Caki2 (cell line): ENCODE measurements at regions not wholly inside any gene's neighbourhood (a gene's known extent, or its start where the extent isn't known, plus 50 kb on each side); places are given as distances from the start of the nearest gene placed in this dataset.
"Not testable (repeated sequence)": the region's sequence is repeated elsewhere in the genome, so short reads cannot be mapped to it uniquely, and the experiment has no call there.

Experiments used
- DNase-seq: peaks from one replicate; pipeline ENCODE4 v3.0.0-alpha.2; 2015; ENCODE audit warnings: low read depth
- in situ Hi-C: cut with HindIII; loops from 2 replicates; pipeline ENCODE4 v1.10.0; 2016; ENCODE audit warnings: low sequenced_read_pairs, low pct_unique_long_range_greater_than_20kb, mixed read lengths

DNA sequence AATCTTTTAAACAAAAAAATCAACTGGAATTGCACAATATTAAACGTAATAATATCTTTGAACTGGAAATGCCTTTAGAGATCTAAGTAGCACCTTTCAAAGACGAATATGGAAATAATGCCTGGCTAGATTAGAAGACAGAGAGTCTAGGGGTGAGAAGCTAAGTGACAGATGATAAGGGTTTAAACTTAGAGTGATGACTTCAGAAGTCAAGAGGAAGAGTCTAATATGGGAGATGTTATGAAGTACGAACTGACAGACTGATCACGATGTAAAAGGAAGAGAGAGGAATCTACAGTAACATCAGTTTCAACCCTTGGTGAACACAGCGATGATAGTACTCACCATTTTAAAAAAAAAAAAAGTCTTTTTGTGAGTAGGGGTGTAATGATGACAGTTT is 57.9 kb downstream of the HINT1 start:
- DNase-seq = no peak
- in situ Hi-C loops = no loop called here

DNA sequence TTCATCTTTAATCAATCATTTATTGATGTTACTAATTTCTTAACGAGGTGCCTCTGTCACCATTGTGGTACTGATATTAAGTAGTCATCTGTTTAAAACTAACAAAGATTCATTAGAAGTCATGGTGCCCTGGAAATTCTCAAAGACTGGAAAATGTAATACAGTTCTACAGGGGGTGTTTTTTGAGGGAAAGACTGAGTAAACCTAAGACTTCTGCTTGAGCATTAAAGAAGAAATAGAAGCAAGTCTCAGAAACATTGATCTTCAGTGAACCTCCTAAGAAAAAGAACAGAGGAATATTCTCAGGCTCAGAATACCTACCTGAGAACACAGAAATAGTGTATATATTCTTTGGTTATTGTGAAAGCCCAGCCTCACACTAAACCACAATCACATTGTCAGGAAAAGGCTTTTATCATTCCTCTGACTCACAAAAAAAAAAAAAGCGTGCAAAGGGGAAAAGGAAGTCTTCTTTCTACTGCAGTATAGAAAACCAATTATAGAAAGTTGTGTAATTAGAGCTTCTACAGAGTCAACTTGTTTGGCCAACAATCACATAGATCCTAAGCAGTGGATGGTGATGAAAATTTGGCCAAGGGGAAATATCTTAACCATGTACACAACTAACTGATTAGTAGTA is 60.8 kb downstream of the HINT1 start:
- in situ Hi-C loops = no loop called here
- no peak for DNase-seq

DNA sequence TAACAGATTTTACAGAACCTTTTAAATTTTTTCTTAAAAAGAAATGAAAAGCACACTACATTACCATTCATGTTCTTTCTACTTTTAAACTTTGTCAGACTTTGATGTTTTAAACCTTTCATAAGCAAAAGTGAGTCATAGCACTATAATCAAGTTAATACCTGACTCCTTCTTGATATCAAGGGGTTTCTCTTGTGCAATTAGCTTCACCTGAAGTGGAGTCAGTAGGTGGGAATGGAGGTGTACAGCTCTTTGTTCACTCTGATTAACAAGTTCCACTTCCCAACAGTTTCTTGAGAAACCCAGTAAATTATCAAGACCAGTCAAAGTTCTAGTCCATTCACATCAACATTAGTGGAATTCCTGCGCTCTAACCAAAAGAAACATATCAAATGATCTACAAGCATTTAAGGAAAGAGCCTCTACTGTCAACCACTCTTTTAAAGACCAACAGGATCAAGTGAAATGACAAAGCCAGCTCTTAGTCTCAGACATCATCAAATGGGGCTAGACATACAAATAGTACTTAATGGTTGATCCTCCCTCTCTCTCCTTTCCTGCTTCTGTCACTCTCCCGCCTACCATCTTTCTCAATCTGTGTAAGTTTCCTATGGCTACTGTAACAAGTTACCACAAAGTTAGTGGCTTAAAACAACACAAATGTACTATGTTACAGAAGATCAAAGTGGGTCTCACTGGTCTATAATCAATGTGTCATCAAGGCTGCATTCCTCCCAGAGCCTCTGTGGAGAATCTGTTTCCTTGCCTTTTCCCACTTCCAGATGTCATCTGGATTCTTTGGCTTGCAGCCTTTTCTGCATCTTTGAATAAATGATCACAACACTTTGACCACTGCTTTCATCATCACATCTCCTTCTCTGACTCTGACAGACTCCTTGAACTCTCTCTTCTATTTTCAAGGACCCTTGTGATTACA is 68.0 kb downstream of the HINT1 start:
- in situ Hi-C loops = no loop called here
- DNase-seq = no peak

DNA sequence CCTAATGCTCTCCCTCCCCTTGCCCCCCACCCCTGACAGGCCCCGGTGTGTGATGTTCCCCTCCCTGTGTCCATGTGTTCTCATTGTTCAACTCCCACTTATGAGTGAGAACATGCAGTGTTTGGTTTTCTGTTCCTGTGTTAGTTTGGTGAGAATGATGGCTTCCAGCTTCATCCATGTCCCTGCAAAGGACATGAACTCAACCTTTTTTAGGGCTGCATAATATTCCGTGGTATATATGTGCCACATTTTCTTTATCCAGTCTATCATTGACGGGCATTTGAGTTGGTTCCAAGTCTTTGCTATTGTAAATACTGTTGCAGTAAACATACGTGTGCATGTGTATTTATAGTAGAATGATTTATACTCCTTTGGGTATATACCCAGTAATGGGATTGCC is 69.5 kb downstream of the HINT1 start:
- in situ Hi-C loops, DNase-seq: not testable (repeated sequence)

DNA sequence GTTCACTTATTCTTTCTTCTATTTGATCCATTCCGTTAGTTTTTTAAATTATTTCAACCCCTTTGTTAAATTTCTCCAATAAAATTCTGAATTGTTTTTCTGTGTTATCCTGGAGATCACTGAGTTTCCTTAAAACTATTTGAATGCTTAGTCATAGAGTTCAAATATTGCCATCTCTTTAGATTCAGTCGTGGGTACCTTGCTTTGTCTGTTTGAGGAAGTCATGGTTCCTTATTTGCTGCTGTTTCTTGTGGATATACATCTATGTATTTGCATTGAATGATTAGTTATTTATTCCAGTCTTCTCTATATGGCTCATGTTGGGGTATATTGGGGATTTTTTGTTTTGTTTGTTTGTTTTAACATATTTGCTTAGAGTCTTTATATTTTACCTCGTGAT is 80.6 kb downstream of the HINT1 start:
- no peak for DNase-seq
- in situ Hi-C loops = no loop called here

DNA sequence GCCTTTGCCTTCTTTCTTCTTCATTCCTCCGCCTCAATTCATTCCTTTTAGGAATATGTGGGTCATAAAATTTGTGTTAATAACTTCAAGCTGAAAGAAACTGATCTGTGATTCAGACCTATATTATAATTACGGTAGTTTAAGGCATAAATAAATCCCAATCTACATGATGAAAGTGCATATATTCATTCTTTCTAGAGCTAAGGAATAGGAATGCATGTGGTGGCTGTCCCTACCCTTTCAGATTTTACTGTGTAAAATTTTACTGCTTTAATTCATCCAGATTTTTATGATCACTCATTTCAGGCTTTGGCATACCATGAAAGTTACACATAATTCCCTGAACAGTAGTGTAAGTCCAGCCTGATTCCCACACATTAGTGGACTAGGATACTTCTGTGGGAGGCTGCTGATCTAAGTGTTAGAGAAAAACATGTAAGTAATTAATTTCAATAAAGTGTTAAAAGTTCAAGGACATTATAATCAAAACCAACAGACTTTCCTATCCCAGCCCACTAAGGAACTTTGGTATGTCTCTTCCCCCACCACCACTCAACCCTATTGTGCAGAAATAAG is 83.1 kb downstream of the HINT1 start:
- DNase-seq = no peak
- in situ Hi-C loops = no loop called here

DNA sequence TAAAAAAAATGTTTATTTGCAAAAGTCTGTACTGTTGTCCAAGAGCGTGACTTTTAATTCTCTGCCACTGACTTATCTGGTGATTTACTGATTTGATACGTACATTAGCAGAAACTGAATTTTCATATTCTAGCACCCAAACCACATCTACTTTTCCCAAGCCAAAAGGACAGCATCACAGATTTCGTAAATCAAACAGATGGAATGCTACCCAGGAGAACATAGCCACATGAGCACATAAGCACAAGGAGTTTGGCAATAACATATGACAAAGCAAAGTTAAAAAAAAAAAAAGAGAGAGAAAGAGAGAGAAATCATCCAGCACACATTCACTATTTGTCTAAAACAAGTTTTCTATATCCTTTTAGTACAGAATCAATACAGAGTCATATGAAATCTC is 83.7 kb downstream of the HINT1 start:
- in situ Hi-C loops = no loop called here
- no peak for DNase-seq

DNA sequence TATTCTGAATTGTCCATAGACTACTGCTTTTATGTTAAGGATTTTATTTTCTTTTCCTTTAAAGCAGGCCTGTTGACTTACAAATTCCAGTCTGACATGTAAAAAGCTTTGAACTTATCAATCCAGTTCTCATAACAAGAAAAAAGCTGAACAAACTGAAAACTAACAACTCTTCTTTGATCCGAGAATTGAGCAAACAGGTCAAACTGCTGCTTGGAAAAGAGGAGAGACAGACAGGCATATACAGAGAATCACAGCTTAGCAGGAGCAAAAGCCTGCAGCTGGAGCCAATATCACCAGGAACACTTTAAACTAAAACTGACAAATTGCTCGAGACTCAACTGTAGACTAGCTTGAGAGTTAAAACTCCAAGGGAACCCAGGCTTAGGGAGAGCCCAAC is 85.8 kb downstream of the HINT1 start:
- no peak for DNase-seq
- in situ Hi-C loops = no loop called here

DNA sequence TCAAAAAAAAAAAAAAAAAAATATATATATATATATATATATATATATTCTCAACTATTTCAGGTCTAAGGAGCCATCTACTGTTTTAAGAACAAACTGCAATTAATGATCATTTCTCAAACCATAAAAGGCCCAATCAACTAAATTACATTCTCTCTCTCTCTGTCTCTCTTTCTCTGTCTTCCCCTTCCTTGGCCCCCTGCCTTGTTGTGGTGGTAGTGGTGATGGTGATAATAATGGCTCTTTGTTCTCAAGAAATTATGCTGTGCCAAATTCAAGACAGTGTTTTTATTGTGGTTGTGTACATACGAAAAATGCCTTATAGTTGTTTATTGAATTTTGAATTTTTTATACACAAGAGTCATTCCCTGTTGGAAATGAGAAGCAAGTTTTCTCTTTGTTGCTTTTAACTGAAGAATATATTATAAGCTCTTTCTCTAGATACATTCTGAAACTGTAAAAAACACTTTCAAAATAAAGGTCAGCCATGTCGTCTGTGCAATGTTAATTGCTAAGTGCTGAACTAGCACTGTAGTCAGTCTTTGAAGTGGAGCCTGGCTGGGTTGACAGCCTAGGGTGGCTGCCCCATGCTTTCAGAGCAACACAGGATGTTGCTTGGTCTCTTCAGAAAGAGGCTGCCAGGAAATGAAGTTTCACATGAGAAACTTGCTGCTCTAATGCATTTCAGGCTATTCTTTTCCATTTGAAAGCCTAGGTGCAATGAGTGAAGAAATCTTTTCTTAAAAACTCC is 96.0 kb downstream of the HINT1 start:
- no peak for DNase-seq
- in situ Hi-C loops = no loop called here

DNA sequence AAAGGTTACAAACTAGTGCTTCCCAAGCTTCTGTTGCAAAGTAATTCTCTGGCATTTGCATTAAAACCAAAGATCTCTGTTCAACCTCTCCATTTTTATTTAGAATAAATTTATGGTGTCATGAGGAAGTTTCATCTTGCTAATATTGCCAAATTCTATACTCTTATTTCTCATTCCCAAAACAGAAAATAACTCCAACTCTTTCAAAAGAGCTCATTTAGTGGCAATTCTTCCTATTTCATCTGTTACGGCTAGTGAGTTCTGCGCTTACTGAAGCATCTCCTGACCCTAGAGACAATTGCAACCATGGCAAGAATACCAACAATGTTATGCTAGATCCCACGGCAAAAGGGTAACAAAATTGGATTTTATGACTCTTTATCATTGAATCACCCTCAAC is 97.0 kb downstream of the HINT1 start:
- DNase-seq = no peak
- in situ Hi-C loops = no loop called here

DNA sequence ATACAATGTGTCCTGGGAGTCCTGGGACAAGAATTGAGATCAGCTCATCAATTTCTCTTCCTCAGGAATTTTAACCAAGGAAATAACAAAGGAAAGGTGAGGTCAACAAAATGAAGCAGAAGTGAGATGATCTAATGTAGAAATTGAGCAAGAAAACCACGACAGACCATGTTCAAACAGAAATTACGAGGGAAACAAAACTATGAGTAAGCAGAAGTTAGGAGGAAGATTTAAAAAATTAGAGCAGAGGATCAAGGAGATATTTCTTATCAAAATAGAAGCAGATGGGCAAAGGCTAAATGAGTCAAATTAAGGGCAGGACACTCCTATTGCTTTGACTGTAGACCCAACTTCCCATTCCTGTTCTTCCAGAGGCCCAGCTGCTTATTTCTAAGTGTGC is 97.4 kb downstream of the HINT1 start:
- in situ Hi-C loops = no loop called here
- DNase-seq = no peak

DNA sequence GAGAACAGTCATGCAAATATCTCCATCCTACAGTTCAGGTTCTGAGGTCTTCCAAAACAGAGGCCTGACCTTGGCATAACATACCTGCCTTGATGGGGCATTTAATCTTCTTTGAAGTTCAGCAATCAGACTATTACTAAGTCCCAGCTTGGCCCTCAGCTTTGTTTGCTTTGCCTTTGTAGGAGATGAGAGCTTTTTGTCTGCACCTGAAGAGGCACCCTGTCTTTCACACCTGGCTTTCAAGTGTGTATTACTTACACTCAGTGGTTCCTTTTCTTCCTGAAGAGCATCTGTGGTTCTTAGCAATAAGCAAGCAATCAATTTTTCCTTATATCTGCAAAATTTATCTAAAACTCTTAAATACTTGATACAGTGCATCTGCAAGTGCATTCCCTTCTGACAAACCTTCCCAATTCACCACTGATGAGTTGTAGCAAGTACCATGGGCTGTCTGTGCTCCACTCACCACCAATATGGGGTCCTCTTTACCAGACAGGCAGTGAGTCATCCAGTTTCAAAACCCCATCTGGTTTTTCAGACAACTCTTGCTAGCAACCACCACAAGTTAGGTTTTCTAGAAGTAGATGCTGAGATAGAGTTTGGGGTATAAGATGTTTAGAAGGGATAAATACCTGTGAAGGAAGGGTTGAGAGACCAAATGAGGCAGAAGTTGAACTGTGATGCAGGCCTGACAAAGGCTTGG is 100.2 kb downstream of the HINT1 start:
- in situ Hi-C loops = no loop called here

DNA sequence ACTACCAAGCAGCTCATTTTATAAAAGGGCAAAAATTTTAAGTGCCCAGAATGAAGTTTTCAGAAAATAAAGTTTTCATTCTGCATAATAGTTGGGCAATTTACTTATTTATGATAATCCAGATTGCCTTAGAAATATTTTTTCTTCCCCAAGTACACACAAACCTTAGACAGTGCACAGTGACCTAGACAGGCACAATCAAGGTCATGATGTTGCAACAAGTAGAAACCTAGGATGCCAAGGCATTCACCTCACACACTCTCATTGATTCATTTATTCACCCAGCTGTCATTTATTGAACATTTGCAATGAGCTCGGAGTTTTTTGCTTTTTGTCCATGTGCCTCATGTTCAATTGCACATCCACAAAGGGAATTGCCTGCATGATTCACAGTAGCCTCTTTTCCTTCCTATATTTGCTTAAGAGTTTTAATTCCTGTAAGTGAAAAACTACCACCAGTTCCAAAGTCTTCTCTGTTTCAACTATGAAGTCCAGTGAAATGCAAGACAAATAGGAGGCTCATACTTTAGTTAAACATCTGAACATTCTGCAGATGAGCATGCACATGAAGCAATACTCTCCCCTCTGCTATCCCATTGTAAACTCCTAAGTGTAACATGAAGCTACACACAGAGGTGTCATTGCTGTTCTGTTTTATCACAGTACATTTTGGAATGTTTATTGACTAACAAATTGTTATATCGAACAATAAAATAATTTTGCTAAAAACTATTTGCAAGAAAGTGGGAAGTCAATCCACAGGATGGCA is 122.9 kb downstream of the HINT1 start:
- no peak for DNase-seq
- in situ Hi-C loops = no loop called here

More for the DNA sequence above, 100.2 kb downstream of the HINT1 start:
- no peak for DNase-seq

DNA sequence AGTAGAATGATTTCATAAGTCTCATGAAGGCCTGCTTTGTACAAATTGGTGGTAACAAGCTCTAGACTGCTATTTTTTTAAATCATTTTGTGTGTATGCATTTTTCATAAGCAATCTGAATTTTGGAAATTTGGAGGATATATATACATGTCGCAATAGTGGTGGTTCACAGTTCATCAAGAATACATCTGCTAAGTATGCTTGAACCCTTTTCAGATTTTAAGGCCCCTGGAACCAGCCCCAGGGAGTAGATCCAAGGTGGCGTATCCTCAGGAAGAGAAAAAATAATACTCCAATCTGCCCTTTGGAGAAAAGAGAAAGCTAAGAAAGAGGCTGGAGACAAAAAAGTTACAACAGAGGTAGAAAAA is 141.6 kb downstream of the HINT1 start:
- in situ Hi-C loops = no loop called here
- no peak for DNase-seq

DNA sequence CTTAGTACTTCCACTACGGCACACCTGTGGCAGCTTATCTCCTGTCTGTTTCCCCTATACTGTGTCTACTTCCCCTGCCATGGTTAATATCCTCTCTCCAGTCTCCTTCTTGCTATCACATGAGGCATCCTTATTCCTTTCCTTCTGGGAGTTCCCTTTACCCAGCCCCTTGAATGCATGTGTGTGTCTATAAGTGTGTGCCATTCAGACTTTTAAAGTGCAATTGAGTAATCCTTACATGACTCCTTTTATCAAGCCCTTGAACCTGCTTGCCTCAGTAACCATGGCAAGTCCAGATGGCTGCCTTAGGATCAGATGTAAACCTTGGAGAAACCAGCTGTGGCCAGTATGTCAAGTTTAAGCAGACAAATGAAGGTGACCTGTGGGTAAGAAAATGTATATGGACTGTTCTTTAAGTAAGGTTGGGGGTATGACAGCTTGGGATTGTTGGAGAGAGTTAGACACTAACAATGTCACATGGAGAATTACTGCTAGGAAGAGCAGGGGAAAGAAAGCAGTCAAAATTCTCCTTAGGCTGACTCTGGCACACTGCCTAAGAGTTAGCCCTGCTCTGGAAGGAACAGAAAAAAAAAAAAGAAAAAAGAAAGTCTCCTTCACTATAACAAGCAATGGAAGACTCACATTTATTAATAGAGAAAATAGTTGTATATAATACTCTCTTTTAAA is 142.1 kb downstream of the HINT1 start:
- in situ Hi-C loops = no loop called here
- DNase-seq = no peak

DNA sequence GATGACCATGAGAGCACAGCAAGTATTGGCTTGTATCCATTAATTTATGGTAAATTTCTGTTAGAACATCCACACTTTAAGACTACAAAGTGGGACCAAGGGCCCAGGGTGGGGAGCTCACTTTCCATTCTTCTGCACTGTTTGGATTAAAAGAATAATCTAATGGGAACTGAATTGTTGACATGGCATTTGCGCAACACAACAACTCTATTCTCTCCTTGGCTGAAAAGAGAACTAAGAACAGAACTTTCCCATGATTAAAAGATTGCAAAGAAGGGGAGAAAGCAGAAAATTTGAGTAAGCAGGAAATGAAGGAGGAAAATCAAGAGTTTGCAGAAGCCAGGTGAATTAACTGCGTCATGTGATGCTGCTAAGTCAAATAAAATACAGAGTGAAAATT is 143.4 kb downstream of the HINT1 start:
- in situ Hi-C loops = no loop called here
- no peak for DNase-seq
